ENCODE measurements at regions not wholly inside any gene's neighbourhood (a gene's known extent, or its start where the extent isn't known, plus 50 kb on each side); places are given as distances from the start of the nearest gene placed in this dataset.

GRCh38 chr18:51248685-51249084 lies 51.2 kb upstream of the MEX3C start:
- Histone ChIP-seq H3K27ac (ENCODE audit: low read length) (no peak overlapping the region), H3K4me3 (ENCODE audit: low read length) (no peak overlapping the region), H3K79me2 (ENCODE audit: low read length) (no peaks in the 10 kb centered on the region), H3K4me1 (ENCODE audit: low read length) (peaks cover 21% of the 10 kb centered on the region), H3K27me3 (ENCODE audit: low read depth, low read length) (no peaks in the 10 kb centered on the region), H2AFZ (ENCODE audit: low read depth, low read length) (no peak overlapping the region), H3K9me3 (ENCODE audit: insufficient read depth, low read length) (no peaks in the 10 kb centered on the region), H3K9ac (ENCODE audit: low read length) (no peak overlapping the region), H3K36me3 (replicated peaks; ENCODE audit: low read depth, low read length) (peaks cover 4% of the 10 kb centered on the region), H4K20me1 (ENCODE audit: insufficient read depth, low read length) (no peaks in the 10 kb centered on the region), H3K4me2 (ENCODE audit: low read length) (no peak overlapping the region)
- TF ChIP-seq EZH2phosphoT487 (IDR thresholded peaks at IDR 0.05; ENCODE audit: low read depth) (no peak), CTCF (IDR thresholded peaks at IDR 0.05; ENCODE audit: low read depth, low read length) (no peak)

GRCh38 chr18:51250006-51250405 lies 52.5 kb upstream of the MEX3C start:
- no peak overlapping the region for H3K4me3 ChIP-seq (ENCODE audit: low read length)
- H3K4me2 ChIP-seq (ENCODE audit: low read length), result no peak overlapping the region
- TF ChIP-seq EZH2phosphoT487 (IDR thresholded peaks at IDR 0.05; ENCODE audit: low read depth) (no peak), CTCF (IDR thresholded peaks at IDR 0.05; ENCODE audit: low read depth, low read length) (no peak)
- H3K27ac ChIP-seq (ENCODE audit: low read length), result no peak overlapping the region
- no peaks in the 10 kb centered on the region for H3K79me2 ChIP-seq (ENCODE audit: low read length)
- H3K27me3 ChIP-seq (ENCODE audit: low read depth, low read length), result no peaks in the 10 kb centered on the region
- no peaks in the 10 kb centered on the region for H3K9me3 ChIP-seq (ENCODE audit: insufficient read depth, low read length)
- H3K36me3 ChIP-seq (replicated peaks; ENCODE audit: low read depth, low read length), result peaks cover 4% of the 10 kb centered on the region
- peaks cover 21% of the 10 kb centered on the region for H3K4me1 ChIP-seq (ENCODE audit: low read length)
- no peak overlapping the region for H2AFZ ChIP-seq (ENCODE audit: low read depth, low read length)
- no peaks in the 10 kb centered on the region for H4K20me1 ChIP-seq (ENCODE audit: insufficient read depth, low read length)
- no peak overlapping the region for H3K9ac ChIP-seq (ENCODE audit: low read length)

- H3K36me3 ChIP-seq (replicated peaks; ENCODE audit: low read depth, low read length), result peaks cover 4% of the 10 kb centered on the region
- H3K4me2 ChIP-seq (ENCODE audit: low read length), result peak overlapping the region; percentile 44; the same call in 1 of the 2 replicates
- no peaks in the 10 kb centered on the region for H3K9me3 ChIP-seq (ENCODE audit: insufficient read depth, low read length)
- H3K4me3 ChIP-seq (ENCODE audit: low read length), result no peak overlapping the region
- 0 out of 2 replicates have a peak overlapping the region, but pooled peaks have one; percentile 1 for H2AFZ ChIP-seq (ENCODE audit: low read depth, low read length)
- H4K20me1 ChIP-seq (ENCODE audit: insufficient read depth, low read length), result no peaks in the 10 kb centered on the region
- peaks cover 21% of the 10 kb centered on the region for H3K4me1 ChIP-seq (ENCODE audit: low read length)
- no peaks in the 10 kb centered on the region for H3K27me3 ChIP-seq (ENCODE audit: low read depth, low read length)
- no peak overlapping the region for H3K27ac ChIP-seq (ENCODE audit: low read length)
- no peak overlapping the region for H3K9ac ChIP-seq (ENCODE audit: low read length)
- H3K79me2 ChIP-seq (ENCODE audit: low read length), result no peaks in the 10 kb centered on the region
- TF ChIP-seq EZH2phosphoT487 (IDR thresholded peaks at IDR 0.05; ENCODE audit: low read depth), result no peak
- no peak for TF ChIP-seq CTCF (IDR thresholded peaks at IDR 0.05; ENCODE audit: low read depth, low read length)
Measured at GRCh38 chr18:51250458-51251024, 53.1 kb upstream of the MEX3C start.

- H3K4me1 ChIP-seq (ENCODE audit: low read length), result peaks cover 21% of the 10 kb centered on the region
- H3K9ac ChIP-seq (ENCODE audit: low read length), result peak overlapping the region; percentile 1; the same call in 1 of the 2 replicates
- no peaks in the 10 kb centered on the region for H4K20me1 ChIP-seq (ENCODE audit: insufficient read depth, low read length)
- no peaks in the 10 kb centered on the region for H3K79me2 ChIP-seq (ENCODE audit: low read length)
- no peak overlapping the region for H2AFZ ChIP-seq (ENCODE audit: low read depth, low read length)
- H3K36me3 ChIP-seq (replicated peaks; ENCODE audit: low read depth, low read length), result peaks cover 4% of the 10 kb centered on the region
- H3K27ac ChIP-seq (ENCODE audit: low read length), result peak overlapping the region; percentile 67
- H3K4me3 ChIP-seq (ENCODE audit: low read length), result no peak overlapping the region
- no peaks in the 10 kb centered on the region for H3K27me3 ChIP-seq (ENCODE audit: low read depth, low read length)
- no peaks in the 10 kb centered on the region for H3K9me3 ChIP-seq (ENCODE audit: insufficient read depth, low read length)
- TF ChIP-seq EZH2phosphoT487 (IDR thresholded peaks at IDR 0.05; ENCODE audit: low read depth), result no peak
- TF ChIP-seq CTCF (IDR thresholded peaks at IDR 0.05; ENCODE audit: low read depth, low read length), result no peak; the same call in 1 of the 2 replicates
- H3K4me2 ChIP-seq (ENCODE audit: low read length), result peak overlapping the region; percentile 44
Measured at GRCh38 chr18:51251625-51252024, 54.1 kb upstream of the MEX3C start.
